Duodenal mucosa (tissue), 2 donors: ENCODE measurements at regions not wholly inside any gene's neighbourhood (a gene's known extent, or its start where the extent isn't known, plus 50 kb on each side); places are given as distances from the start of the nearest gene placed in this dataset.
"Not testable (repeated sequence)": the region's sequence is repeated elsewhere in the genome, so short reads cannot be mapped to it uniquely, and the experiment has no call there.

Experiments
- H3K27ac ChIP-seq: one replicate; pipeline ENCODE4 v1.7.0; 2013; ENCODE audit warnings: low read depth, low read length
- H3K27me3 ChIP-seq, 2 donors: one replicate each; pipeline ENCODE4 v1.7.0; 2013; ENCODE audit warnings: low read length in 2 of 2, control low read depth in 1 of 2; ENCODE audit not compliant: insufficient read depth in 2 of 2, control insufficient read depth in 1 of 2
- H3K36me3 ChIP-seq, 2 donors: one replicate each; pipeline ENCODE4 v1.7.0; 2013; ENCODE audit warnings: low read length in 2 of 2, control low read depth in 1 of 2; ENCODE audit not compliant: insufficient read depth in 2 of 2, control insufficient read depth in 1 of 2
- H3K4me1 ChIP-seq, 2 donors: one replicate each; pipeline ENCODE4 v1.7.0; 2013; ENCODE audit warnings: low read length in 2 of 2, control low read depth in 1 of 2; ENCODE audit not compliant: insufficient read depth in 2 of 2, control insufficient read depth in 1 of 2
- H3K4me3 ChIP-seq, 2 donors: one replicate each; pipeline ENCODE4 v1.7.0; 2013; ENCODE audit warnings: low read length in 2 of 2, low read depth in 1 of 2
- H3K9ac ChIP-seq, 2 donors: one replicate each; pipeline ENCODE4 v1.7.0; 2013; ENCODE audit warnings: low read length in 2 of 2, low read depth in 1 of 2
- H3K9me3 ChIP-seq, 2 donors: one replicate each; pipeline ENCODE4 v1.7.0; 2013; ENCODE audit warnings: low read length in 2 of 2, control low read depth in 1 of 2; ENCODE audit not compliant: control insufficient read depth in 1 of 2

DNA sequence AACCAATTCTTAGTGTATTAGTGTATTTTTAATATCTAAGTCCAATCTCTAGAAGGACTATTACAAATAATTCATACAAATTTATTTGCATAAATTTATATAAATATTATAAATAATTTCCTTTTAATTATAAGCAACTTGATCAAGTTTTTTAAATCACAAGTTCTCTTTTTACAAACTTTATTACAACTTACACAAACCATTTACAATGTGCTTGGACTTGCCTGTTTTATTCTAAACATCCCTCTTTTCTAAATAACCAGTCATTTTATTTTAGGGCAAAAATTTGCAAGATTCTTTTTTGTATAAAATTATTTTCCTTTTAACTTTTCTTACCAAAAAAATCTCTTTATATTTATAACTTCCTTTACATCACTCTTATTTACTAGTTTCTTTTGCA is 83.5 kb upstream of the SYNCRIP start:
- H3K27ac ChIP-seq: no peak overlapping the region
- H3K9me3 ChIP-seq: peaks cover 0 to 4% of the 10 kb centered on the region in 2 donors
- no peak overlapping the region for H3K9ac ChIP-seq

DNA sequence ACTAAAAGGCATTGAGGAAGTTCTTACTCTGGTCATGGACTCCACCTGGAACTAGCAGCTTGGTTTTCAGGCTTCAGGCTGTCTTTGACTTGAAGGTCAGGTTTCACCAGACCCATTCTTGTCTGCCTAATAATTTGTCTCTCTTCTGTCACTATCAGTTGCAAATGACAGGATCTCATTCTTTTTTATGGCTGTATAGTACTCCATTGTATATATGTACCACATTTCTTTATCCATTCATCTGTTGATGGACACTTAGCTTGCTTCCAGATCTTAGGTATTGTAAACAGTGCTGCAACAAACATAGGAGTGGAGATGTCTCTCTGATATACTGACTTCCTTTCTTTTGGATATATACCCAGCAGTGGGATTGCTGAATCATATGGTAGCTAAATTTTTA is 73.1 kb upstream of the SYNCRIP start:
- H3K4me1 ChIP-seq: no peaks in the 10 kb centered on the region
- peaks cover 0 to 2% of the 10 kb centered on the region in 2 donors for H3K9me3 ChIP-seq
- H3K27me3 ChIP-seq: no peaks in the 10 kb centered on the region
- no peaks in the 10 kb centered on the region for H3K36me3 ChIP-seq
- H3K27ac ChIP-seq: no peak overlapping the region
- no peak overlapping the region for H3K9ac ChIP-seq
- no peak overlapping the region for H3K4me3 ChIP-seq

More for the DNA sequence above, 83.5 kb upstream of the SYNCRIP start:
- Histone ChIP-seq H3K27me3 (no peaks in the 10 kb centered on the region), H3K4me1 (no peaks in the 10 kb centered on the region), H3K36me3 (no peaks in the 10 kb centered on the region), H3K4me3 (no peak overlapping the region)

- Histone ChIP-seq H3K36me3 (no peaks in the 10 kb centered on the region), H3K4me3 (no peak overlapping the region), H3K27me3 (no peaks in the 10 kb centered on the region), H3K27ac (no peak overlapping the region), H3K9ac (no peak overlapping the region), H3K9me3 (peaks cover 0 to 2% of the 10 kb centered on the region in 2 donors), H3K4me1 (no peaks in the 10 kb centered on the region)
These were observed 72.3 kb upstream of the SYNCRIP start for GRCh38 chr6:85714893-85715530.

DNA sequence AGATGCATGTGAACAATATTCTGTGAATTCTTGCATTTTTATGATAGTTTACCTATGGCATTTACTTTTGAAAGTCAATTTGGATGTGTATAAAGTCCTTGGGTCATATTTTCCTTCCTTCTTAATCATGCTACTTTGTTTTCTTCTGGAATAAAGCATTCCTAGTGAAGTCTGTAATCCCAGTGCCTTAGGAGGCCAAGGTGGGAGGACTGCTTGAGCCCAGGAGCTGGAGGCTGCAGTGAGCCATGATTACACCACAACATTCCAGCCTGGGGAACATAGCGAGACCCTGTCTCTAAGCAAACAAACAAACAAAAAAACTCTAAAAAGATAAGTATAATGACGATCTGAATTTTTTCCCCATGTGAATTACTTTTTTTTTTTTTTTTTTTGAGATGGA is 69.7 kb upstream of the SYNCRIP start:
- no peak overlapping the region for H3K27ac ChIP-seq
- peaks cover 0 to 2% of the 10 kb centered on the region in 2 donors for H3K9me3 ChIP-seq
- H3K36me3 ChIP-seq: no peaks in the 10 kb centered on the region
- no peak overlapping the region for H3K9ac ChIP-seq
- H3K4me1 ChIP-seq: no peaks in the 10 kb centered on the region
- H3K27me3 ChIP-seq: no peaks in the 10 kb centered on the region
- no peak overlapping the region for H3K4me3 ChIP-seq

GRCh38 chr6:85707515-85708145 is 64.9 kb upstream of the SYNCRIP start:
- H3K27me3 ChIP-seq, H3K9ac ChIP-seq, H3K36me3 ChIP-seq, H3K4me3 ChIP-seq, H3K9me3 ChIP-seq, H3K27ac ChIP-seq, H3K4me1 ChIP-seq: not testable (repeated sequence)

DNA sequence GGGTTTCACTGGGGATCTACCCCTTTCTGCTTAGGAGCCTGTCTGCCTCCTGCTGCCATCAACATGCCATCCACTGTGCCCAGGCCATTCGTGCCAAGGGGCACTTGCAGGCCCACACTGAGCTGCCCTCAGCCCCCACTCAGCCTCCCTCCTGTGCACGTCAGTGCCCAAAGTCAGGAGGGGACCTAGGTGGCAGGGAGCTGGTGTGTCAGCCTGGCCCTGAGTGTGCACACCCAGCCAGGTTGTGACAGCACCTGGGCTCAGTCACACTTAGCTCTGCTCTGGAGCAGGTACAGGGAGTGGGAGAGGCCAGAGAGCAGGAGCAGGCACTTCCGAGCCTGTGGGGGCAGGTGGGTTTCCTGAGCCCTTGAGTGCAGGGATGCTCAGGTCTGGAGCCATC is 63.6 kb upstream of the SYNCRIP start:
- no peaks in the 10 kb centered on the region for H3K9me3 ChIP-seq
- no peaks in the 10 kb centered on the region for H3K4me1 ChIP-seq
- no peaks in the 10 kb centered on the region for H3K27me3 ChIP-seq
- no peaks in the 10 kb centered on the region for H3K36me3 ChIP-seq
- no peak overlapping the region for H3K9ac ChIP-seq
- H3K4me3 ChIP-seq: no peak overlapping the region
- H3K27ac ChIP-seq: no peak overlapping the region

DNA sequence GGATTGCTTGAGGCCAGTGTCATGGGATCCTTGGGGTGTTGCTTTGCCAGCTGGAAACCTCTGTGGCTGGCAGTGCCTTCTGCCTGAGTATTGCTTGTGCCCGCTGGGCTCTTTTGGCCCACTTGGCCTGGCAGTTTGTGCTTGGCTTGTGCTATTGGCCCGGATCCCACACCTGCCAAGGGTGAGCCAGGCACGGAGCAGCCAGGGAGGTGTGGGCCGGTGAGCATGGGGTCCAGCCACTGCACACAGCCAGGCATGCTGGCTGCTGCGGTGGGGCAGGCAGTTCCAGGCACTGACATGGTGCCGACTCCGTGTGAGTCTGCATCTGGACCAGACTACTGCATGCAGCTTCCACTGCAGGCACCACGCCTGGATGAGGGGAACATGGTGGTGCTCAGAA is 62.5 kb upstream of the SYNCRIP start:
- H3K4me1 ChIP-seq: no peaks in the 10 kb centered on the region
- no peak overlapping the region for H3K4me3 ChIP-seq
- no peak overlapping the region for H3K9ac ChIP-seq
- no peak overlapping the region for H3K27ac ChIP-seq
- no peaks in the 10 kb centered on the region for H3K36me3 ChIP-seq
- H3K27me3 ChIP-seq: no peaks in the 10 kb centered on the region
- no peaks in the 10 kb centered on the region for H3K9me3 ChIP-seq

DNA sequence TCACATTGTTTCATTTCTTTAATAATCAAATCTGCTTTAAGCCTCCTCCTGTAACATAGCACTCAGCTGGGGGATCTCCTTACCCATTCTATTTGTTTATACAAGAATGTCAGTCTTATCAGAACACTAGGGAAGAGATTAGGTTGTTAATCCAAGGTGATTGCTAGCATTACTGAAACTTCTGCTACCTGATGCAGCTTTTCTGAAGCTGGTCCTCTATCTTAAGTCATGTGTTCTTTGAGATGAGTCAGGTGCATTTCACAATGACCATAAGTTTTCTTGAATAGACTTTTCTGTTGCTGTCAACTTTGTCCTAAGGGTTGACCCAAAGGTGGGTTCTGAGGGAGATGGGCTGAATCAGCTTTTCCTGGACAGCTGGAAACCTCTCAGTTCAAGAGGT is 60.7 kb upstream of the SYNCRIP start:
- H3K27me3 ChIP-seq: no peaks in the 10 kb centered on the region
- H3K4me1 ChIP-seq: no peaks in the 10 kb centered on the region
- H3K9me3 ChIP-seq: no peaks in the 10 kb centered on the region
- H3K9ac ChIP-seq: no peak overlapping the region
- H3K27ac ChIP-seq: no peak overlapping the region
- no peaks in the 10 kb centered on the region for H3K36me3 ChIP-seq
- H3K4me3 ChIP-seq: no peak overlapping the region
